ENCODE measurements at regions not wholly inside any gene's neighbourhood (a gene's known extent, or its start where the extent isn't known, plus 50 kb on each side); places are given as distances from the start of the nearest gene placed in this dataset.

DNA sequence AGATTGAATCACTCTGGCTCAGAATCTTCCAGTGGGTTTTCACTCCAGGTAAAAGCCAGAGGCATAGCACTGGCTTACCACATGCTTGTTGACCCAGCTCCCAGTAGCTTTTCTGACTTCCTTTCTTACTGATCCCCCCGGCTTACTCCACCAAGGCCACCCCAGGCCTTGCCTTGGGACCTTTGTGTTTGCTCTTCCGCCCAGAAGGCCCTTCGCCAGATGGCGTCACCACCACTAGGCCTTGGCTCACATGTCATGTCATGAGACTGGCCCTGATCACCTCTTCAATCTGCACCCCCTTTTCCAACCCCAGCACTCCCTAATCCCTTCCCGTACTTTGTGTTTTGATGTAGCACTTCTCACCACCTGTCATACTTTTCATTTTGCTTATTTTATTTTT lies 98.5 kb upstream of the UMPS start:
- TF ChIP-seq, protein P1, sequence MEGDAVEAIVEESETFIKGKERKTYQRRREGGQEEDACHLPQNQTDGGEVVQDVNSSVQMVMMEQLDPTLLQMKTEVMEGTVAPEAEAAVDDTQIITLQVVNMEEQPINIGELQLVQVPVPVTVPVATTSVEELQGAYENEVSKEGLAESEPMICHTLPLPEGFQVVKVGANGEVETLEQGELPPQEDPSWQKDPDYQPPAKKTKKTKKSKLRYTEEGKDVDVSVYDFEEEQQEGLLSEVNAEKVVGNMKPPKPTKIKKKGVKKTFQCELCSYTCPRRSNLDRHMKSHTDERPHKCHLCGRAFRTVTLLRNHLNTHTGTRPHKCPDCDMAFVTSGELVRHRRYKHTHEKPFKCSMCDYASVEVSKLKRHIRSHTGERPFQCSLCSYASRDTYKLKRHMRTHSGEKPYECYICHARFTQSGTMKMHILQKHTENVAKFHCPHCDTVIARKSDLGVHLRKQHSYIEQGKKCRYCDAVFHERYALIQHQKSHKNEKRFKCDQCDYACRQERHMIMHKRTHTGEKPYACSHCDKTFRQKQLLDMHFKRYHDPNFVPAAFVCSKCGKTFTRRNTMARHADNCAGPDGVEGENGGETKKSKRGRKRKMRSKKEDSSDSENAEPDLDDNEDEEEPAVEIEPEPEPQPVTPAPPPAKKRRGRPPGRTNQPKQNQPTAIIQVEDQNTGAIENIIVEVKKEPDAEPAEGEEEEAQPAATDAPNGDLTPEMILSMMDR (IDR thresholded peaks at IDR 0.05; ENCODE audit: control insufficient read depth, insufficient read depth, low read depth, low read length, missing control alignments), result no peak
- no peak for DNase-seq (ENCODE audit: low read depth)
- no peak overlapping the region for H3K4me3 ChIP-seq (ENCODE audit: control insufficient read depth, low read depth, low read length)

DNA sequence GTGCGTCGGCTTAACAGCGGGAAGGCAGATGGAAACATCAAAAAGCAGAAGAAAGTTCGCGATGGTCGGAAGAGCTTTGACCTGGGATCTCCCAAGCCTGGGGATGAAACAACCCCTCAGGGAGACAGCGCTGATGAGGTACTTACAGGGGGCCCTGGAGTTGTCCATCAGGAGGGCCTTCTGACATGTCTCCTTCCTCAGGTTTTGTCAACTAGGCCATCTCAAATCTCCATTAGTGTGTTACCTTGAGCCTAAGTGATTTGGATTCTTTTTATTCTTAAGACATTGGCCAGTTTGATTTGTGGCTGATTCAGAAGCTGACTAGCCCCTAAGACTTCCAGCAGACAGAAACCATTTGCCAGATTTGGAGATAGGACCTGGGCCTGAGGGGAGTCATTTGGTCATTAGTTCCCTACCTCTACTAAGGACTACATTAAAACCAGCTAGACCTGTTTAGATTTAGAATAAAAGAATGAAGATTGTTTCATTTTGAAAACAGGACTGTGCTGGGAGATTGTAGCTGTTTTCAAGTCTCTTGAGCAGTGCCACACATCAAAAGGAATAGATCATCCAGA lies 97.6 kb upstream of the UMPS start:
- no peak for DNase-seq (ENCODE audit: low read depth)
- TF ChIP-seq, protein P1 (IDR thresholded peaks at IDR 0.05; ENCODE audit: control insufficient read depth, insufficient read depth, low read depth, low read length, missing control alignments), result no peak
- no peak overlapping the region for H3K4me3 ChIP-seq (ENCODE audit: control insufficient read depth, low read depth, low read length)

DNA sequence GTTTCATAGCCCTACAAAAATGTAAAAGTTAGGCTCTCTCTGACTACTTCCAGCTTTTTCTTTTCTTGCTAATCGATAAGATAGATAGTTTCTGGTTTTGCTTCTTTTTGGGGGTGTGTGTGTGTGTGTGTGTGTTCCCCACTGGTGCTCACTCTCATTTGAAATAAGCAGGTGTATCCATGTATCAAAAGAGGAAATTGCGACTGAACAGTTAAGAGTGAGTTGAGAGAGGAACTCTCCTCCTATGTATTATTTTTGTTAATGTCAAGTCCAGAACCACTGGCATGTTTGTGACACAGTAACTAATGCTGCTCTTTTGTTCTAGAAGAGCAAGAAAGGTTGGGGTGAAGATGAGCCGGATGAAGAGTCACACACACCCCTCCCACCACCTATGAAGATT lies 96.7 kb upstream of the UMPS start:
- H3K4me3 ChIP-seq (ENCODE audit: control insufficient read depth, low read depth, low read length), result no peak overlapping the region
- DNase-seq (ENCODE audit: low read depth), result no peak
- TF ChIP-seq, protein P1 (IDR thresholded peaks at IDR 0.05; ENCODE audit: control insufficient read depth, insufficient read depth, low read depth, low read length, missing control alignments), result no peak

DNA sequence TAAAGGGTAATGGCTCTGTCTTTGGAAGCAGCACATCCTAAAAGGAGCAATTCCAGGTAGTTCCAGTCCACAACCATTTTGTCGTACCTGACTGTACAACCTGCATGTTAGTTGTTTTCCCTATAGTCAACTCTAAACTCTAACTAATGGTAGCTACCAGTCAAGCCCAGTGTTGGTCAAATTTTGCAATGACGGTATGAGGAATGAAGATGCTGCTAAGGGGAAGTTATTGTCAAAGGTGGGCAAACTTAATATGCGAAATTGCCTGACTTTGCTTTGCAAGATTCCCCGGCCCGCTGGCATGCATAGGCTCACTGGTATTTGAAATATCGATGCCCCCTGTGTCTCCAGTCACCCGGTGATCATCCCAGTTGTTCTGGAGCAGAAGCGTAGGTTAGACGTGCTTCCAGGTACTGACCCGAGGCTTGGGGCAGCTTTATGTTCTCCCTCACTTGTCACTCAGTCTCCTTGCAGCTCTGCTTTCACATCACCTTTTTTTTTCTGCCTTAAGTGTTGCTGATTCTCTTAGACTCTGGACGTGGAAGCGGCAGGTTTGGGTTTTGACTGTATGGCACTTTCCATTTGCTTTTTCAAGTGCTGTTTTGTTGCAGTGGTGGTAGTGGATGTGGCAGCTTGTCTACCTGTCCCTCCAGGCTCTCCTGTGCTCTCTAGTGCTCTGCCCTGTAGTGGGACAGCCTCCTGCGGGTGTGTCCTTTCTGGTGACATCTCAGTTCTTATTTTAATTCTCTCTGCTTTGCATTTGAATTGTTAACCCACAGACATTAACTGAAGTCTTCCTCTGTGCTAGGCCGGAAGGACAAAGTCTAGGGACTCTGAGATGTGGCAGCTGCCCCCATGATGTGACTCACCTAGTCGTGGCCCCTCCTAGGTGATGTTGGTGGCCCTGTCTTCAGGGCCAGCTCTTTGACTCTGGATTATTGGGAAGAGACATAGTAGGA lies 95.8 kb upstream of the UMPS start:
- no peak for DNase-seq (ENCODE audit: low read depth)
- no peak overlapping the region for H3K4me3 ChIP-seq (ENCODE audit: control insufficient read depth, low read depth, low read length)
- TF ChIP-seq, protein P1 (IDR thresholded peaks at IDR 0.05; ENCODE audit: control insufficient read depth, insufficient read depth, low read depth, low read length, missing control alignments), result no peak

DNA sequence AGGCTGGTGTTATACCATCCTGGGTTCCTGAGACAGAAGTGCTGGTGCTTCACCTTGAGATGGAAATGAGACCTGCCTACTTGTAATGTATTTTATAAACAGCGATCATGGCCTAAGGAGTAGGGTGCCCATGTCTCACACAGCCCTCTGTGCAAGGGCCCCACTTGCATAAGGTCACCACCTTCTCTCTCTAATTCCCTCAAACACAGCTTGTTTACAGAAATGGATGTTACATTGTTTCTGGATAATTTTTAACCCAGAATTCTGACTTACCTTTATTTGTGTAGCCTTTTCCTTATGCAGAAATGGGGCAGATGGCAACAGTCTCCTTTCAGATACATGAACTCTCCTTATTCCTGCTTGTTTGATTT lies 95.1 kb upstream of the UMPS start:
- TF ChIP-seq, protein P1 (IDR thresholded peaks at IDR 0.05; ENCODE audit: control insufficient read depth, insufficient read depth, low read depth, low read length, missing control alignments), result no peak
- no peak for DNase-seq (ENCODE audit: low read depth)
- H3K4me3 ChIP-seq (ENCODE audit: control insufficient read depth, low read depth, low read length), result no peak overlapping the region

DNA sequence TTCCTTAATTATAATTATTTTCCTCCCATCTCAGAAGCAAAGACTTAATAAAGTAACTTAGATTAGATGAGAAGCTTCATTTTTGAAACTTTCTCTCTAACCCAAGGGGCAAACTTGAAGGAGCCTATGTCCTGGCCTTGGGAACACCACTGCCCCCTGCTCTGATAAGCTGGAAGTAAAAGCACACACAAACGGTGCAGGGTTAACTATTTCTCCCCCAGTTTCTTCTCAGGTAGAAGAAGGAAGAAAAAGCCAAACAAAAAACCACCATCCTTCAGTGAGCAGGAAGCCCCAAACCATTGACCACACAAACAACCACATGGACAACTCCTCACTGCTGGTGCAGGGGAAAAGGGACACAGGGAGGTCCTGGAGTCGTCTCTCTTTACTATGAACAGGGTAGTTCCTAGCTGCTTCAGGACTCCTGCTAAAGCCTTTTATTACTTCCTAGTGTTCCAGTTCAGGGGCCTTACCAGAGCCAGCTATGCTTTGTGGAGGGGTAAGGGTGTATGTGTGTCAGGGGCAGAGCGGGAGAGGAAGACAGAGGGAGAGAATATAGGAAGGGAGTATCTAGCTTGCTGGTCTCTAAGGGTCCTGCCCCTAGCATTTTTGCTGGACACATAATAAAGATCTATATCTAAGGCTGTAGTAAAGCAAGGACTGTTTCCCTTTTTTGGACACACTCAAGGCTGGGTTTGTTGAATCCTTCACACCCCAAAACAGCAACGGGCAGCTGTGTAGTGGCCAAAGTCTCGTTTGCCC lies 94.0 kb upstream of the UMPS start:
- no peak overlapping the region for H3K4me3 ChIP-seq (ENCODE audit: control insufficient read depth, low read depth, low read length)
- DNase-seq (ENCODE audit: low read depth), result no peak
- TF ChIP-seq, protein P1 (IDR thresholded peaks at IDR 0.05; ENCODE audit: control insufficient read depth, insufficient read depth, low read depth, low read length, missing control alignments), result no peak
